ENCODE measurements at regions not wholly inside any gene's neighbourhood (a gene's known extent, or its start where the extent isn't known, plus 50 kb on each side); places are given as distances from the start of the nearest gene placed in this dataset.
"Not testable (repeated sequence)": the region's sequence is repeated elsewhere in the genome, so short reads cannot be mapped to it uniquely, and the experiment has no call there.

DNA sequence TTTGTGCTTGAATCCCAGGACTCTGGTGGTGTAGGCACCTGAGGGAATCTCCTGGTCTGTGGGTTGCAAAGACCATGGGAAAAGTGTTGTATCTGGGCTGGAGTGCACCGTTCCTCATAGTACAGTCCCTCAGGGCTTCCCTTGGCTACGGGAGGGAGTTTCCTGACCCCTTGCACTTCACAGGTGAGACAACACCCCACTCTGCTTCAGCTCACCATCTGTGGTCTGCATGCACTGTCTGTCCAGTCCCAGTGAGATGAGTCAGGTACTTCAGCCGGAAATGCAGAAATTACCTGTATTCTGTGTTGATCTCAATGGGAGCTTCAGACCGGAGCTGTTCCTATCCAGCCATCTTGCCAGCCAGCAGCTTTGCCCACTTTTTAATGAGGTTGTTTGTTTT is 353.0 kb upstream of the IRS4 start:
- no peak for TF ChIP-seq CTCF (IDR thresholded peaks at IDR 0.05; ENCODE audit: unreplicated experiment)

GRCh38 chrX:109077788-109078187 is 341.4 kb upstream of the IRS4 start:
- Mint-ChIP-seq H3K4me1 (no peaks in the 10 kb centered on the region), H3K4me3 (no peak overlapping the region), H3K27me3 (ENCODE audit: low read depth) (no peaks in the 10 kb centered on the region), H3K9me3 (peaks cover 22% of the 10 kb centered on the region), H3K36me3 (no peaks in the 10 kb centered on the region), H3K27ac (no peak overlapping the region)
- no peak for DNase-seq (ENCODE audit: low spot score in 2 of 2, unreplicated experiment in 2 of 2)
- TF ChIP-seq CTCF (IDR thresholded peaks at IDR 0.05; ENCODE audit: unreplicated experiment): no peak

More for the DNA sequence above, 353.0 kb upstream of the IRS4 start:
- Mint-ChIP-seq H3K4me3 (no peak overlapping the region), H3K36me3 (no peaks in the 10 kb centered on the region), H3K4me1 (no peaks in the 10 kb centered on the region), H3K27ac (no peak overlapping the region), H3K27me3 (ENCODE audit: low read depth) (no peaks in the 10 kb centered on the region), H3K9me3 (peaks cover 48% of the 10 kb centered on the region)
- no peak for DNase-seq (ENCODE audit: low spot score in 2 of 2, unreplicated experiment in 2 of 2)

GRCh38 chrX:109054181-109054581 is 317.8 kb upstream of the IRS4 start:
- H3K9me3 Mint-ChIP-seq: peaks cover 11% of the 10 kb centered on the region
- not testable (repeated sequence) for H3K27me3 Mint-ChIP-seq (ENCODE audit: low read depth); H3K27ac Mint-ChIP-seq; H3K4me3 Mint-ChIP-seq; H3K4me1 Mint-ChIP-seq; H3K36me3 Mint-ChIP-seq
- DNase-seq (ENCODE audit: low spot score in 2 of 2, unreplicated experiment in 2 of 2): peak in 1 of 2 experiments; percentile 42

- no peak overlapping the region for H3K27ac Mint-ChIP-seq
- H3K9me3 Mint-ChIP-seq: peaks cover 6% of the 10 kb centered on the region
- H3K27me3 Mint-ChIP-seq (ENCODE audit: low read depth): no peaks in the 10 kb centered on the region
- no peaks in the 10 kb centered on the region for H3K4me1 Mint-ChIP-seq
- no peak for DNase-seq (ENCODE audit: low spot score in 2 of 2, unreplicated experiment in 2 of 2)
- no peak for TF ChIP-seq CTCF (IDR thresholded peaks at IDR 0.05; ENCODE audit: unreplicated experiment)
- H3K36me3 Mint-ChIP-seq: no peaks in the 10 kb centered on the region
- H3K4me3 Mint-ChIP-seq: no peak overlapping the region
Measured at GRCh38 chrX:109049903-109050302, 313.5 kb upstream of the IRS4 start.

- no peaks in the 10 kb centered on the region for H3K36me3 Mint-ChIP-seq
- no peak overlapping the region for H3K4me3 Mint-ChIP-seq
- H3K27me3 Mint-ChIP-seq (ENCODE audit: low read depth): no peaks in the 10 kb centered on the region
- H3K27ac Mint-ChIP-seq: no peak overlapping the region
- DNase-seq (ENCODE audit: low spot score in 2 of 2, unreplicated experiment in 2 of 2): no peak
- no peak for TF ChIP-seq CTCF (IDR thresholded peaks at IDR 0.05; ENCODE audit: unreplicated experiment)
- H3K9me3 Mint-ChIP-seq: peaks cover 6% of the 10 kb centered on the region
- no peaks in the 10 kb centered on the region for H3K4me1 Mint-ChIP-seq
Measured at GRCh38 chrX:109049416-109049815, 313.1 kb upstream of the IRS4 start.

DNA sequence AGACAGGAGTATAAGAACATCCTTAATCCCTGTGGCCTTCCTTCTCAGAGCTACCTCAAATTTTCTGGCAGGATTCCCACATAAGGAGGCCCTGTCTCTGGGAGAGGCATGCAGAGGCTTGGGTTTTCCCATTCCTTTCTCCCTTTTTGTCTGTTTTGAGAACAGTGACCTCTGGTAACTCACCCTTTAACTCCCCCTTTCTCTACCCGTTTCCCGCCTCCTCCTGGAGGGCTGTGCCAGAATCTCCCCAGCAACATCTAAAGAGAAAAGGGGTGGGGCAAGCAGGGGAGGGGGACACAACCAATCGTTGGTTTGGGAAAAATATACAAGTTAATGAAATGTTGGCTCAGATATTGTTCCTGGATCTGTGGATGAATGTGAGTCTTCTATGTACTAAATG is 303.7 kb upstream of the IRS4 start:
- no peak for TF ChIP-seq CTCF (IDR thresholded peaks at IDR 0.05; ENCODE audit: unreplicated experiment)
- no peak for DNase-seq (ENCODE audit: low spot score in 2 of 2, unreplicated experiment in 2 of 2)
- Mint-ChIP-seq H3K36me3 (no peaks in the 10 kb centered on the region), H3K4me1 (peaks cover 6% of the 10 kb centered on the region), H3K4me3 (no peak overlapping the region), H3K27ac (peak overlapping the region; percentile 22), H3K9me3 (no peaks in the 10 kb centered on the region), H3K27me3 (ENCODE audit: low read depth) (no peaks in the 10 kb centered on the region)

Measured in mesothelial cell of epicardium (in vitro differentiated cells).